GM12878 (cell line): ENCODE measurements at regions not wholly inside any gene's neighbourhood (a gene's known extent, or its start where the extent isn't known, plus 50 kb on each side); places are given as distances from the start of the nearest gene placed in this dataset.

ENCODE experiments used
- ATAC-seq: fragments of 200-7000 bp; cut with Tn5 transposase; 3 replicates; pipeline ENCODE4 v1.9.1; 2020; ENCODE audit warnings: mild to moderate bottlenecking, moderate library complexity
- BruUV-seq: library from RNA; stranded (reverse); fragments of 400-500 nt; replicated peaks from 2 replicates; lab custom pipeline; 2021; lab: Mats Ljungman, UMichigan
- CTCF ChIA-PET: fragments of 300-600 bp; sonication (Branson Sonifier 250); formaldehyde crosslinking; extraction: SDS; loops from one replicate; lab custom pipeline; 2021; ENCODE audit warnings: inconsistent platforms; lab: Yijun Ruan, JAX
- POLR2A ChIA-PET: fragments of 350-600 bp; formaldehyde crosslinking; extraction: SDS; loops from one replicate; lab custom pipeline; 2021; ENCODE audit warnings: inconsistent platforms; lab: Charles Lee
- RAD21 ChIA-PET: fragments of 300-600 bp; sonication (Branson Sonifier 250); formaldehyde crosslinking; loops from one replicate; lab custom pipeline; 2023; ENCODE audit warnings: antibody characterized with exemption; ENCODE audit not compliant: unreplicated experiment; lab: Charles Lee
- SMC1A ChIA-PET: fragments of 300-600 bp; sonication (Branson Sonifier 250); formaldehyde crosslinking; loops from one replicate; lab custom pipeline; 2023; ENCODE audit not compliant: unreplicated experiment, uncharacterized antibody; lab: Charles Lee
- DNase-seq: peaks from one replicate; pipeline ENCODE4 v3.0.0-alpha.2; 2011; ENCODE audit warnings: low read depth, low spot score
- FAIRE-seq: peaks from 3 replicates; lab custom pipeline; 2011; peaks lifted over from hg19 to GRCh38; lab: Jason Lieb, UNC
- H2AFZ ChIP-seq: 2 replicates; pipeline ENCODE4 v1.6.0; 2011; ENCODE audit warnings: low read depth, low read length, control low read depth; ENCODE audit not compliant: control insufficient read depth
- H3K27ac ChIP-seq: 2 replicates; pipeline ENCODE4 v1.5.1; 2011; ENCODE audit warnings: control low read depth; ENCODE audit not compliant: control insufficient read depth, insufficient read depth
- H3K27me3 ChIP-seq, 2 experiments: replicated peaks in 1 of 2; 2 replicates each; pipeline versions ENCODE4 v1.6.0 to v1.6.1; 2011; ENCODE audit warnings: low read length in 1 of 2; ENCODE audit not compliant: control insufficient read depth in 2 of 2, insufficient read depth in 2 of 2
- H3K36me3 ChIP-seq, 2 experiments: 2 replicates each; pipeline ENCODE4 v1.5.1; 2011; ENCODE audit warnings: low read length in 1 of 2; ENCODE audit not compliant: control insufficient read depth in 2 of 2, insufficient read depth in 2 of 2
- H3K4me1 ChIP-seq: 2 replicates; pipeline ENCODE4 v1.6.1; 2011; ENCODE audit warnings: mild to moderate bottlenecking, low read length, moderate library complexity, mixed read lengths; ENCODE audit not compliant: control insufficient read depth, insufficient read depth
- H3K4me2 ChIP-seq: 2 replicates; pipeline ENCODE4 v1.6.0; 2011; ENCODE audit warnings: control low read depth; ENCODE audit not compliant: control insufficient read depth, insufficient read depth
- H3K4me3 ChIP-seq: fragments of 200-600 bp; sonication (generic); 2 replicates; pipeline ENCODE4 v1.5.1; 2016
- H3K79me2 ChIP-seq: 2 replicates; pipeline ENCODE4 v1.6.0; 2011; ENCODE audit warnings: low read length; ENCODE audit not compliant: control insufficient read depth, insufficient read depth
- H3K9ac ChIP-seq: 2 replicates; pipeline ENCODE4 v1.8.0; 2011; ENCODE audit warnings: low read length, control low read depth, mixed read lengths; ENCODE audit not compliant: control insufficient read depth, insufficient read depth
- H3K9me3 ChIP-seq: replicated peaks from 3 replicates; pipeline ENCODE4 v1.5.1; 2011; ENCODE audit warnings: mild to moderate bottlenecking, low read length; ENCODE audit not compliant: control insufficient read depth, insufficient read depth
- H4K20me1 ChIP-seq: 2 replicates; pipeline ENCODE4 v1.6.0; 2011; ENCODE audit not compliant: control insufficient read depth, insufficient read depth
- ATF7 ChIP-seq: fragments of 450-650 bp; IDR thresholded peaks from 2 replicates; pipeline ENCODE4 v1.6.1; 2016; ENCODE audit warnings: low read depth, mild to moderate bottlenecking
- BCL11A ChIP-seq: IDR thresholded peaks from 2 replicates; pipeline ENCODE4 v1.6.1; 2011; ENCODE audit warnings: low read depth, low read length
- BRCA1 ChIP-seq: IDR thresholded peaks from 2 replicates; pipeline ENCODE4 v1.6.1; 2011; ENCODE audit warnings: low read depth, low read length, improper control_type of control experiment
- EZH2 ChIP-seq: IDR thresholded peaks from 2 replicates; pipeline ENCODE4 v1.6.1; 2012; ENCODE audit warnings: low read depth, mild to moderate bottlenecking, control low read depth, inconsistent platforms, low read length, borderline replicate concordance; ENCODE audit not compliant: control insufficient read depth
- FOXM1 ChIP-seq: IDR thresholded peaks from 2 replicates; pipeline ENCODE4 v1.6.1; 2012; ENCODE audit warnings: low read depth, mild to moderate bottlenecking, inconsistent platforms, low read length, moderate library complexity
- HDAC6 ChIP-seq: fragments of 200-600 bp; sonication (generic); IDR thresholded peaks from one replicate; pipeline ENCODE4 v1.8.0; 2017; ENCODE audit warnings: antibody characterized with exemption; ENCODE audit not compliant: unreplicated experiment
- KAT2A ChIP-seq: conservative IDR thresholded peaks from 2 replicates; pipeline ENCODE4 v1.6.1; 2011; ENCODE audit warnings: low read depth, low read length; ENCODE audit not compliant: control insufficient read depth
- KDM1A ChIP-seq: fragments of 200-600 bp; sonication (generic); IDR thresholded peaks from 2 replicates; pipeline ENCODE4 v1.6.1; 2016; ENCODE audit warnings: borderline replicate concordance
- MEF2B ChIP-seq: fragments of 450-650 bp; IDR thresholded peaks from 2 replicates; pipeline ENCODE4 v1.6.1; 2018; ENCODE audit warnings: mild to moderate bottlenecking, moderate library complexity; ENCODE audit not compliant: partially characterized antibody, poor library complexity, severe bottlenecking
- MLLT1 ChIP-seq: fragments of 450-650 bp; IDR thresholded peaks from 2 replicates; pipeline ENCODE4 v1.6.1; 2016; ENCODE audit warnings: mild to moderate bottlenecking
- NR2C2 ChIP-seq: IDR thresholded peaks from 2 replicates; pipeline ENCODE4 v1.6.1; 2011; ENCODE audit warnings: borderline replicate concordance, low read depth; ENCODE audit not compliant: control insufficient read depth, insufficient read length
- REST ChIP-seq: IDR thresholded peaks from 2 replicates; pipeline ENCODE4 v1.6.1; 2012; ENCODE audit warnings: mild to moderate bottlenecking, low read depth, low read length
- ZBED1 ChIP-seq: IDR thresholded peaks from 2 replicates; pipeline ENCODE4 v1.6.1; 2016; ENCODE audit warnings: borderline replicate concordance
- ZBTB40 ChIP-seq: fragments of 450-650 bp; IDR thresholded peaks from 2 replicates; pipeline ENCODE4 v1.6.1; 2016; ENCODE audit warnings: mild to moderate bottlenecking, moderate library complexity, borderline replicate concordance
- WGBS: methylation state at CpG from one replicate; pipeline ENCODE4 v1.1.6; 2016; ENCODE audit warnings: low lambda C conversion rate; ENCODE audit not compliant: insufficient replicate concordance, insufficient coverage; ENCODE audit errors: missing lambda C conversion rate; 5-methylcytosine and 5-hydroxymethylcytosine counted together
- in situ Hi-C: fragments of 300-500 bp; cut with MboI; formaldehyde crosslinking; loops from 9 replicates; pipeline ENCODE4 v1.14.3; 2018; ENCODE audit warnings: mixed read lengths
- intact Hi-C: fragments of 100-400 bp; cut with micrococcal nuclease; formaldehyde crosslinking; loops from one replicate; pipeline ENCODE4 v1.14.2; 2022; ENCODE audit not compliant: unreplicated experiment

- in situ Hi-C loops (no loop called here), intact Hi-C loops (no loop called here)
- Histone ChIP-seq H2AFZ (no peak overlapping the region), H3K27me3 (no peaks in the 10 kb centered on the region), H3K4me2 (no peak overlapping the region), H3K9me3 (no peaks in the 10 kb centered on the region), H3K9ac (no peak overlapping the region), H3K36me3 (no peaks in the 10 kb centered on the region), H4K20me1 (no peaks in the 10 kb centered on the region), H3K79me2 (no peaks in the 10 kb centered on the region), H3K4me3 (no peak overlapping the region), H3K27ac (no peak overlapping the region), H3K4me1 (no peaks in the 10 kb centered on the region)
- no peak for FAIRE-seq
- ATAC-seq: no peak
- ChIA-PET RAD21 (no interaction called here), CTCF (no interaction called here), SMC1A (no interaction called here), POLR2A (no interaction called here)
- TF ChIP-seq ATF7 (no peak), ZBTB40 (no peak), EZH2 (no peak), MLLT1 (no peak), BCL11A (no peak), MEF2B (no peak), NR2C2 (no peak), FOXM1 (no peak), ZBED1 (no peak), KAT2A (no peak), REST (no peak), BRCA1 (no peak), KDM1A (no peak), HDAC6 (no peak)
- BruUV-seq: no TSS peak
- WGBS: 0% methylated on average over 3 of the region's 3 CpGs
- no peak for DNase-seq
Observed at GRCh38 chr6:10205120-10205519, 209.8 kb downstream of the TFAP2A start.
